Esophagus muscularis mucosa (tissue), 4 donors: ENCODE measurements at regions not wholly inside any gene's neighbourhood (a gene's known extent, or its start where the extent isn't known, plus 50 kb on each side); places are given as distances from the start of the nearest gene placed in this dataset.
A peak's percentile ranks its signal among the peaks of the same experiment; 100 is the strongest.

Source experiments
- DNase-seq: peaks from one replicate; pipeline ENCODE4 v3.0.0-alpha.2; 2017; ENCODE audit errors: extremely low spot score
- H3K27ac ChIP-seq, 4 donors: fragments of 200-600 bp; sonication (generic); replicated peaks in 1 of 4; 1 replicate in 3 of 4; 2 replicates in 1 of 4; pipeline ENCODE4 v1.5.1; 2016 to 2019; ENCODE audit warnings: mild to moderate bottlenecking in 1 of 4
- H3K27me3 ChIP-seq, 4 donors: fragments of 200-600 bp; sonication (generic); one replicate each; pipeline versions ENCODE4 v1.5.1 to v1.6.0; 2016 to 2019
- H3K36me3 ChIP-seq, 4 donors: fragments of 200-600 bp; sonication (generic); one replicate each; pipeline ENCODE4 v1.5.1; 2016 to 2019
- H3K4me1 ChIP-seq, 4 donors: fragments of 200-600 bp; sonication (generic); one replicate each; pipeline ENCODE4 v1.5.1; 2016 to 2019
- H3K4me3 ChIP-seq, 4 donors: fragments of 200-600 bp; sonication (generic); 1 replicate in 2 of 4; 2 replicates in 2 of 4; pipeline ENCODE4 v1.5.1; 2016 to 2019; ENCODE audit warnings: mild to moderate bottlenecking in 4 of 4, moderate library complexity in 1 of 4
- H3K9me3 ChIP-seq, 4 donors: fragments of 200-600 bp; sonication (generic); 1 replicate in 3 of 4; 2 replicates in 1 of 4; pipeline ENCODE4 v1.5.1; 2016 to 2019
- CTCF ChIP-seq, 3 experiments: fragments of 200-600 bp in 2 of 3; fragments of 450-650 bp in 1 of 3; sonication (generic) in 2 of 3; IDR thresholded peaks; one replicate each; pipeline ENCODE4 v1.5.1; 2017 to 2019; ENCODE audit warnings: antibody characterized with exemption in 3 of 3, mild to moderate bottlenecking in 2 of 3, moderate library complexity in 1 of 3
- EP300 ChIP-seq: sonication (generic); formaldehyde crosslinking; IDR thresholded peaks from one replicate; pipeline ENCODE4 v1.6.1; 2017; ENCODE audit warnings: antibody characterized with exemption
- POLR2A ChIP-seq: fragments of 450-650 bp; IDR thresholded peaks from one replicate; pipeline ENCODE4 v1.6.1; 2017; ENCODE audit warnings: antibody characterized with exemption, moderate library complexity, mild to moderate bottlenecking, low read depth
- POLR2AphosphoS5 ChIP-seq, 2 donors: sonication (generic); formaldehyde crosslinking; IDR thresholded peaks; one replicate each; pipeline ENCODE4 v1.6.1; 2017; ENCODE audit warnings: antibody characterized with exemption in 2 of 2
- WGBS: methylation state at CpG from one replicate; pipeline ENCODE4 v1.1.5; 2018; 5-methylcytosine and 5-hydroxymethylcytosine counted together
- intact Hi-C: fragments of 100-400 bp; cut with DNase I; formaldehyde crosslinking; loops from one replicate; pipeline ENCODE4 v1.15.1; 2023

GRCh38 chr15:80339601-80340000 lies 64.6 kb upstream of the ARNT2 start:
- Histone ChIP-seq H3K4me3 (no peak overlapping the region), H3K36me3 (no peaks in the 10 kb centered on the region), H3K27me3 (peaks cover 0 to 18% (median 0%) of the 10 kb centered on the region in 4 donors), H3K9me3 (no peaks in the 10 kb centered on the region), H3K27ac (no peak overlapping the region), H3K4me1 (no peaks in the 10 kb centered on the region)
- intact Hi-C loops, result no loop called here
- DNase-seq, result no peak
- TF ChIP-seq CTCF (IDR thresholded peaks at IDR 0.05) (no peak), POLR2A (no peak), EP300 (no peak), POLR2AphosphoS5 (IDR thresholded peaks at IDR 0.05) (no peak)
- 90% methylated on average over 3 of the region's 3 CpGs for WGBS

DNA sequence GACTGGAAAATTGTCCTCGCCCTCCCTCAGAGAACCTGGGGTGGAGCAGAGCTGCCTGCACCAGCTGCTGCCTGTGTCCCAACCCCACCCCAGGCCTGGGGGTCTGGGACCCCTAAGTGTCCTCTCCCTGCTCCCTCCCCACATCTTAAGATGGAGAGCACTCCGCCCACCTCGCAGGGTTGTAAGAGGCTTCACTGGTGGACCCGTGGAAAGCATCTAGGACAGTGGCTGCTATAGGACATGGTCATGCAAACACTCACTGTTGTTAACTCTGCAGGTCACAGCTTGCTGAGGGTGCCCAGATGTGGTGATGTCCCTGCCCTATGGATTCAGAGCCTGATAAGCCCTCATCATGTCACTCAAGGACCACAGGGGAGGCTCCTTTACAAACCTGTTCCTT lies 62.0 kb upstream of the ARNT2 start:
- DNase-seq, result peak; percentile 60
- Histone ChIP-seq H3K36me3 (no peaks in the 10 kb centered on the region), H3K9me3 (no peaks in the 10 kb centered on the region), H3K4me1 (no peaks in the 10 kb centered on the region), H3K27me3 (peaks cover 0 to 18% (median 0%) of the 10 kb centered on the region in 4 donors), H3K4me3 (no peak overlapping the region), H3K27ac (no peak overlapping the region)
- intact Hi-C loops, result no loop called here
- TF ChIP-seq POLR2A (no peak), CTCF (IDR thresholded peaks at IDR 0.05) (no peak), POLR2AphosphoS5 (IDR thresholded peaks at IDR 0.05) (no peak), EP300 (no peak)
- 92% methylated on average over 4 of the region's 4 CpGs for WGBS

GRCh38 chr15:80343554-80343992 lies 60.6 kb upstream of the ARNT2 start:
- peaks cover 0 to 18% (median 0%) of the 10 kb centered on the region in 4 donors for H3K27me3 ChIP-seq
- no peaks in the 10 kb centered on the region for H3K36me3 ChIP-seq
- intact Hi-C loops, result no loop called here
- no peaks in the 10 kb centered on the region for H3K9me3 ChIP-seq
- no peak overlapping the region for H3K27ac ChIP-seq
- no peak overlapping the region for H3K4me3 ChIP-seq
- no CpG with 5 or more reads among the region's 3 CpGs for WGBS
- TF ChIP-seq POLR2AphosphoS5 (IDR thresholded peaks at IDR 0.05) (peak; percentile 45 to 61), CTCF (IDR thresholded peaks at IDR 0.05) (no peak), POLR2A (no peak)
- H3K4me1 ChIP-seq, result no peaks in the 10 kb centered on the region
- no peak for DNase-seq

DNA sequence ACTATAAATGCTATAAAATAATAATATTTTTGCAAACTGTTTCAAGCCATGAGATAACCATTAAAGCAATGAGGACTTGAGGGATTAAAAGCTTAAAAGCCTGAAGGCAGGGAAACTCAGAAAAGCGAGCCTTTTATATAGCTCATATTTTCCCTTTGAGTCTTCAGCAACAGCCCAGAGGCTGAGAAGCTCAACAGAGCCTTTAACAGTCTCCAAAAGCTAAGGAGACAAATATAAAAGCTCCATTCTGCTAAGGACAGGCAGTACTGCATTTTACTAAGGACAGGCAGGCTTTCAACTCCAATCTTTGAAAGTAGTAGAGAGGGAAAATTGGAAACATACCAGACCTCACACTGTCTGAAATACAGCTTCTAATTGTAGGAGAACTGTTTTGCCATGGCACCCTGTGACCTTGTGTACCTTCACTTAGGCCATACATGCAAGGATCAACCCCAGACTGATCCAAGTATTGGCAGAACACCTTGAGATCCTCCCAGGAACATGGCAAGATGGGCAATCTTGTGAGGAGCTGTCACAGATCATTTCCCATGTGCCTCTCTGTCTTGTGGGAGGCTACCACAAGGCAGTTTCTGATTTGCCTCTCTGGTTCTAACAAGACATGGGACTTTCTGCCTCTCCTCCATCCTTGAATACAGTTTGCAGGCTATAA lies 53.1 kb upstream of the ARNT2 start:
- H3K36me3 ChIP-seq, result no peaks in the 10 kb centered on the region
- no peaks in the 10 kb centered on the region for H3K4me1 ChIP-seq
- TF ChIP-seq EP300 (no peak), POLR2AphosphoS5 (IDR thresholded peaks at IDR 0.05) (no peak), POLR2A (no peak), CTCF (IDR thresholded peaks at IDR 0.05) (no peak)
- WGBS, result 80% methylated on average over 1 of the region's 1 CpG
- no peak overlapping the region for H3K27ac ChIP-seq
- H3K27me3 ChIP-seq, result peaks cover 0 to 4% (median 0%) of the 10 kb centered on the region in 4 donors
- DNase-seq, result no peak
- intact Hi-C loops, result no loop called here
- H3K4me3 ChIP-seq, result no peak overlapping the region
- H3K9me3 ChIP-seq, result no peaks in the 10 kb centered on the region
